ENCODE measurements at regions not wholly inside any gene's neighbourhood (a gene's known extent, or its start where the extent isn't known, plus 50 kb on each side); places are given as distances from the start of the nearest gene placed in this dataset.

DNA sequence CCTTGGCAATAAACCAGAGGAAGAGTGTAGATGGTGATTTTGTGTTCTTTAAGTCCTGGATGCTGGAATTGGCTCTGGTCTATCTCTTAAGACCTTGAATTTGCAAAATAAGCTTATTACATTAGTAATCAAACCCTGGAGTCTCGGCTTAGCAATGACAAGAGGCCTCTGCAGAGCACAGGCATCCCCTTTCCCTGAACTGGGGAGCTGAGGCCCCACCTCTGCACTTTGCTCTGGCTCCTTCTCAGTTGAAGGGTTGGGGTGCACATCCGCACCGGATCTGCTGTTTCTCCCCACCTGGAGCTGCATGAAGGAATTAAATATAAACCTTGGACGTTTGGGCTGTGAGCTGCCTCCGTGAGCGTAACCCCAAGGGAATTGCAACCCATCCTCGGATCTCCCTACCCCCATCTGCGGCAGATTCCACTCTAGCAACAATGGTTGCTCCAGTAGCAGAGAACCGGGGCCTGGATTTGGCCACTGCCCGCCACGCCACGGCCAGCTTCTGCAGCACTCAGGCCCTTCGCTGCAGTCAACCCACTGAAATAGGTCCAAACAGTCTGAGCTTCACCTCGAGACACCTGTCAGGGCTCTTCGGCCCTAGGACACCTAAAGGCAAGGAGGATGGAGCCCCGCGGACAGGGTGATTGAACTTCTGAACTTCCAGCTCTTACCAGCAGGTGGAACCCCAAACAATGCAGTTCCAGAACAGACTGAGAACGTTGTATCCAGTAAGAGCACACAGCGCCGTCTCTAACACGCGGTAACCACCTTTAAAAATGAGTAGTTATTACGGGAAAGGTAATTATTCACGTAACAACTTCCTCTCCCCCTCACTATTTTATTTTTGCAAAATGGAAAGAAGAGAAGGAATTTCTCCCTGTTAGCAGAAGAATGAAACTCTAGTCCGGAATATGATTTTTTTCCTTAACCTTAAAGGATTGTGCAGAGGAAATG, 54.8 kb upstream of the CAPRIN1 start:
- TF ChIP-seq, protein P1, sequence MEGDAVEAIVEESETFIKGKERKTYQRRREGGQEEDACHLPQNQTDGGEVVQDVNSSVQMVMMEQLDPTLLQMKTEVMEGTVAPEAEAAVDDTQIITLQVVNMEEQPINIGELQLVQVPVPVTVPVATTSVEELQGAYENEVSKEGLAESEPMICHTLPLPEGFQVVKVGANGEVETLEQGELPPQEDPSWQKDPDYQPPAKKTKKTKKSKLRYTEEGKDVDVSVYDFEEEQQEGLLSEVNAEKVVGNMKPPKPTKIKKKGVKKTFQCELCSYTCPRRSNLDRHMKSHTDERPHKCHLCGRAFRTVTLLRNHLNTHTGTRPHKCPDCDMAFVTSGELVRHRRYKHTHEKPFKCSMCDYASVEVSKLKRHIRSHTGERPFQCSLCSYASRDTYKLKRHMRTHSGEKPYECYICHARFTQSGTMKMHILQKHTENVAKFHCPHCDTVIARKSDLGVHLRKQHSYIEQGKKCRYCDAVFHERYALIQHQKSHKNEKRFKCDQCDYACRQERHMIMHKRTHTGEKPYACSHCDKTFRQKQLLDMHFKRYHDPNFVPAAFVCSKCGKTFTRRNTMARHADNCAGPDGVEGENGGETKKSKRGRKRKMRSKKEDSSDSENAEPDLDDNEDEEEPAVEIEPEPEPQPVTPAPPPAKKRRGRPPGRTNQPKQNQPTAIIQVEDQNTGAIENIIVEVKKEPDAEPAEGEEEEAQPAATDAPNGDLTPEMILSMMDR (IDR thresholded peaks at IDR 0.05; ENCODE audit: low read length) = peak; percentile 76
- no peak for TF ChIP-seq EZH2 (IDR thresholded peaks at IDR 0.05; ENCODE audit: borderline replicate concordance, low read length)

Data from OCI-LY1 (cell line).